ENCODE measurements at regions not wholly inside any gene's neighbourhood (a gene's known extent, or its start where the extent isn't known, plus 50 kb on each side); places are given as distances from the start of the nearest gene placed in this dataset.

DNA sequence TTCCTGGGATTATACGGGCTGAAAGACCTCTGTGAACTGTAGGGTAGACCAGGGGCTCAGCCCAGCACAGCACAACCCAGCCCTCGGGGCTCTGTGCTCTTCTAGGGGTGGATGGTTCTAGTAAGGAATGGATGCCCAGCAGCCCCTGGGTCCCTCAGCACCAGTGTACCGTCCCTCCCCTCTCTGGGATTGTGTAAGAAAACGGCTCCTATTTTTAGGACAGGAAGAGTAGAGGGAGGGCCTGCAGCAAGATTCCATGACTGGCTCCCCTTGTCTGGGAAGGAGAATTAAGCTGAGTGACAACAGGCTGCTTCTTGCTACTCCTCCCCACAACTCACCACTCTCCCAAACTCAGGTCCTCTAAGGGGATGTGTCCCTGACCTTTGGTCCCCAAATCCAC is 270.8 kb upstream of the TOPAZ1 start:
- no peak overlapping the region for H2AFZ ChIP-seq (ENCODE audit: low read depth)
- H3K9me3 ChIP-seq, result no peaks in the 10 kb centered on the region
- TF ChIP-seq GATA2 (CRISPR knock-in tag; IDR thresholded peaks at IDR 0.05) (no peak), RCOR1 (IDR thresholded peaks at IDR 0.05; ENCODE audit: low read length) (no peak), FOXM1 (IDR thresholded peaks at IDR 0.05; ENCODE audit: low read depth) (no peak), POLR2AphosphoS5 (IDR thresholded peaks at IDR 0.05; ENCODE audit: low read depth, low read length) (no peak), TCF12 (IDR thresholded peaks at IDR 0.05) (no peak), EP300 (IDR thresholded peaks at IDR 0.05; ENCODE audit: borderline replicate concordance in 1 of 2, low read depth in 1 of 2, low read length in 1 of 2) (no peak), NFIC (IDR thresholded peaks at IDR 0.05; ENCODE audit: borderline replicate concordance) (no peak), SMC3 (IDR thresholded peaks at IDR 0.05; ENCODE audit: low read depth, low read length) (no peak)
- TF ChIP-seq, protein P1, sequence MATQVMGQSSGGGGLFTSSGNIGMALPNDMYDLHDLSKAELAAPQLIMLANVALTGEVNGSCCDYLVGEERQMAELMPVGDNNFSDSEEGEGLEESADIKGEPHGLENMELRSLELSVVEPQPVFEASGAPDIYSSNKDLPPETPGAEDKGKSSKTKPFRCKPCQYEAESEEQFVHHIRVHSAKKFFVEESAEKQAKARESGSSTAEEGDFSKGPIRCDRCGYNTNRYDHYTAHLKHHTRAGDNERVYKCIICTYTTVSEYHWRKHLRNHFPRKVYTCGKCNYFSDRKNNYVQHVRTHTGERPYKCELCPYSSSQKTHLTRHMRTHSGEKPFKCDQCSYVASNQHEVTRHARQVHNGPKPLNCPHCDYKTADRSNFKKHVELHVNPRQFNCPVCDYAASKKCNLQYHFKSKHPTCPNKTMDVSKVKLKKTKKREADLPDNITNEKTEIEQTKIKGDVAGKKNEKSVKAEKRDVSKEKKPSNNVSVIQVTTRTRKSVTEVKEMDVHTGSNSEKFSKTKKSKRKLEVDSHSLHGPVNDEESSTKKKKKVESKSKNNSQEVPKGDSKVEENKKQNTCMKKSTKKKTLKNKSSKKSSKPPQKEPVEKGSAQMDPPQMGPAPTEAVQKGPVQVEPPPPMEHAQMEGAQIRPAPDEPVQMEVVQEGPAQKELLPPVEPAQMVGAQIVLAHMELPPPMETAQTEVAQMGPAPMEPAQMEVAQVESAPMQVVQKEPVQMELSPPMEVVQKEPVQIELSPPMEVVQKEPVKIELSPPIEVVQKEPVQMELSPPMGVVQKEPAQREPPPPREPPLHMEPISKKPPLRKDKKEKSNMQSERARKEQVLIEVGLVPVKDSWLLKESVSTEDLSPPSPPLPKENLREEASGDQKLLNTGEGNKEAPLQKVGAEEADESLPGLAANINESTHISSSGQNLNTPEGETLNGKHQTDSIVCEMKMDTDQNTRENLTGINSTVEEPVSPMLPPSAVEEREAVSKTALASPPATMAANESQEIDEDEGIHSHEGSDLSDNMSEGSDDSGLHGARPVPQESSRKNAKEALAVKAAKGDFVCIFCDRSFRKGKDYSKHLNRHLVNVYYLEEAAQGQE (IDR thresholded peaks at IDR 0.05; ENCODE audit: low read depth, low read length), result no peak
- TF ChIP-seq, protein P2, sequence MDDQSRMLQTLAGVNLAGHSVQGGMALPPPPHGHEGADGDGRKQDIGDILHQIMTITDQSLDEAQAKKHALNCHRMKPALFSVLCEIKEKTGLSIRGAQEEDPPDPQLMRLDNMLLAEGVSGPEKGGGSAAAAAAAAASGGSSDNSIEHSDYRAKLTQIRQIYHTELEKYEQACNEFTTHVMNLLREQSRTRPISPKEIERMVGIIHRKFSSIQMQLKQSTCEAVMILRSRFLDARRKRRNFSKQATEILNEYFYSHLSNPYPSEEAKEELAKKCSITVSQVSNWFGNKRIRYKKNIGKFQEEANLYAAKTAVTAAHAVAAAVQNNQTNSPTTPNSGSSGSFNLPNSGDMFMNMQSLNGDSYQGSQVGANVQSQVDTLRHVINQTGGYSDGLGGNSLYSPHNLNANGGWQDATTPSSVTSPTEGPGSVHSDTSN (IDR thresholded peaks at IDR 0.05), result no peak

DNA sequence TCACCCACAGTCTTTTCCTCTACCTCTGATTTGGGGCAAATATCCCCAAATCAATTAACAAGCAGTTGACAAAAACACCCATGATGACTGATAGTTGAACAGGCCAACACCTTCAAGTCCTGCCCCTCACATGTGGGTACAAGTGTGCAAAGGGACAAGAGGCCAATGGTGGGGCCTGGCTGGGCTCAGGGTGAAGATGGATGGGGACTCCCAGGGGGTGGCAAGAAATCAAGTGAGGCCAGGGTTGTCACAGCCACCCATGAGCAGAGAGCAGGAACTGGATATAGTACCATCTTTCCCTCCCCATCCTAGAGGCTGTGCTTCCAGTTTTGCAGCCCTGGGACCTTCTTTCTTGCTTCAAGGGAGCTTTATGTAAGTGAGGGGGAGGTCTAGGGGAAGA is 270.2 kb upstream of the TOPAZ1 start:
- no peak overlapping the region for H3K4me3 ChIP-seq (ENCODE audit: low read depth in 2 of 2, low read length in 1 of 2)
- H3K36me3 ChIP-seq (replicated peaks in 1 of 2; ENCODE audit: control insufficient read depth in 1 of 2, insufficient read depth in 2 of 2, low read length in 1 of 2), result no peaks in the 10 kb centered on the region
- peaks cover 0 to 10% of the 10 kb centered on the region in 2 experiments; a peak in 1 of 4 replicates for H3K4me1 ChIP-seq (ENCODE audit: control insufficient read depth in 1 of 2, insufficient read depth in 2 of 2, low read depth in 1 of 2, low read length in 1 of 2)
- CTCF ChIA-PET, result no interaction called here
- H3K9ac ChIP-seq, result no peak overlapping the region
- no peak overlapping the region for H3K4me2 ChIP-seq
- no peaks in the 10 kb centered on the region for H4K20me1 ChIP-seq (ENCODE audit: insufficient read depth)
- no peak overlapping the region for H2AFZ ChIP-seq (ENCODE audit: low read depth)
- DNase-seq, result no peak
- H3K9me2 ChIP-seq, result no peaks in the 10 kb centered on the region
- no peaks in the 10 kb centered on the region; the same call in 1 of the 2 replicates for H3K27me3 ChIP-seq (ENCODE audit: insufficient read depth)
- H3K27ac ChIP-seq (ENCODE audit: low read depth in 2 of 2, low read length in 1 of 2), result no peak overlapping the region
- H3K79me2 ChIP-seq (ENCODE audit: insufficient read depth), result no peaks in the 10 kb centered on the region
- H3K9me3 ChIP-seq, result no peaks in the 10 kb centered on the region
- no peaks in the 10 kb centered on the region for H3F3A ChIP-seq (replicated peaks; ENCODE audit: insufficient read depth)
- POLR2A ChIA-PET, result no interaction called here
- TF ChIP-seq FOXJ3 (CRISPR knock-in tag; IDR thresholded peaks at IDR 0.05) (no peak), FOSL2 (IDR thresholded peaks at IDR 0.05; ENCODE audit: borderline replicate concordance, low read depth) (no peak), RXRA (IDR thresholded peaks at IDR 0.05; ENCODE audit: borderline replicate concordance, low read depth) (no peak), TAF1 (IDR thresholded peaks at IDR 0.05; ENCODE audit: borderline replicate concordance, low read depth, low read length) (no peak), YY1 (IDR thresholded peaks at IDR 0.05; ENCODE audit: low read depth) (no peak), RFX5 (IDR thresholded peaks at IDR 0.05; ENCODE audit: low read length) (no peak), EZH2phosphoT487 (IDR thresholded peaks at IDR 0.05; ENCODE audit: borderline replicate concordance, low read depth) (no peak), NFIC (IDR thresholded peaks at IDR 0.05; ENCODE audit: borderline replicate concordance) (no peak), SMC3 (IDR thresholded peaks at IDR 0.05; ENCODE audit: low read depth, low read length) (no peak), GABPA (IDR thresholded peaks at IDR 0.05; ENCODE audit: low read depth) (no peak), NRF1 (IDR thresholded peaks at IDR 0.05; ENCODE audit: low read depth, low read length) (no peak)
- TF ChIP-seq, protein P3, sequence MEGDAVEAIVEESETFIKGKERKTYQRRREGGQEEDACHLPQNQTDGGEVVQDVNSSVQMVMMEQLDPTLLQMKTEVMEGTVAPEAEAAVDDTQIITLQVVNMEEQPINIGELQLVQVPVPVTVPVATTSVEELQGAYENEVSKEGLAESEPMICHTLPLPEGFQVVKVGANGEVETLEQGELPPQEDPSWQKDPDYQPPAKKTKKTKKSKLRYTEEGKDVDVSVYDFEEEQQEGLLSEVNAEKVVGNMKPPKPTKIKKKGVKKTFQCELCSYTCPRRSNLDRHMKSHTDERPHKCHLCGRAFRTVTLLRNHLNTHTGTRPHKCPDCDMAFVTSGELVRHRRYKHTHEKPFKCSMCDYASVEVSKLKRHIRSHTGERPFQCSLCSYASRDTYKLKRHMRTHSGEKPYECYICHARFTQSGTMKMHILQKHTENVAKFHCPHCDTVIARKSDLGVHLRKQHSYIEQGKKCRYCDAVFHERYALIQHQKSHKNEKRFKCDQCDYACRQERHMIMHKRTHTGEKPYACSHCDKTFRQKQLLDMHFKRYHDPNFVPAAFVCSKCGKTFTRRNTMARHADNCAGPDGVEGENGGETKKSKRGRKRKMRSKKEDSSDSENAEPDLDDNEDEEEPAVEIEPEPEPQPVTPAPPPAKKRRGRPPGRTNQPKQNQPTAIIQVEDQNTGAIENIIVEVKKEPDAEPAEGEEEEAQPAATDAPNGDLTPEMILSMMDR (IDR thresholded peaks at IDR 0.05), result no peak
- TF ChIP-seq, protein P2 (IDR thresholded peaks at IDR 0.05), result no peak
- TF ChIP-seq, protein P4, sequence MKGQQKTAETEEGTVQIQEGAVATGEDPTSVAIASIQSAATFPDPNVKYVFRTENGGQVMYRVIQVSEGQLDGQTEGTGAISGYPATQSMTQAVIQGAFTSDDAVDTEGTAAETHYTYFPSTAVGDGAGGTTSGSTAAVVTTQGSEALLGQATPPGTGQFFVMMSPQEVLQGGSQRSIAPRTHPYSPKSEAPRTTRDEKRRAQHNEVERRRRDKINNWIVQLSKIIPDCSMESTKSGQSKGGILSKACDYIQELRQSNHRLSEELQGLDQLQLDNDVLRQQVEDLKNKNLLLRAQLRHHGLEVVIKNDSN (IDR thresholded peaks at IDR 0.05; ENCODE audit: borderline replicate concordance, low read depth), result no peak

More for the DNA sequence above, 270.8 kb upstream of the TOPAZ1 start:
- Histone ChIP-seq H3K79me2 (ENCODE audit: insufficient read depth) (no peaks in the 10 kb centered on the region), H3K4me1 (ENCODE audit: control insufficient read depth in 1 of 2, insufficient read depth in 2 of 2, low read depth in 1 of 2, low read length in 1 of 2) (peaks cover 0 to 10% of the 10 kb centered on the region in 2 experiments; a peak in 1 of 4 replicates), H4K20me1 (ENCODE audit: insufficient read depth) (no peaks in the 10 kb centered on the region), H3K27ac (ENCODE audit: low read depth in 2 of 2, low read length in 1 of 2) (no peak overlapping the region), H3K27me3 (ENCODE audit: insufficient read depth) (no peaks in the 10 kb centered on the region; the same call in 1 of the 2 replicates), H3K9ac (no peak overlapping the region), H3K9me2 (no peaks in the 10 kb centered on the region), H3K4me2 (no peak overlapping the region), H3K36me3 (replicated peaks in 1 of 2; ENCODE audit: control insufficient read depth in 1 of 2, insufficient read depth in 2 of 2, low read length in 1 of 2) (no peaks in the 10 kb centered on the region), H3F3A (replicated peaks; ENCODE audit: insufficient read depth) (no peaks in the 10 kb centered on the region), H3K4me3 (ENCODE audit: low read depth in 2 of 2, low read length in 1 of 2) (no peak overlapping the region)
- ChIA-PET POLR2A (no interaction called here), CTCF (no interaction called here)
- DNase-seq, result no peak
- 61% methylated on average over 4 of the region's 4 CpGs for WGBS (ENCODE audit: low lambda C conversion rate)
